ENCODE measurements at regions not wholly inside any gene's neighbourhood (a gene's known extent, or its start where the extent isn't known, plus 50 kb on each side); places are given as distances from the start of the nearest gene placed in this dataset.

DNA sequence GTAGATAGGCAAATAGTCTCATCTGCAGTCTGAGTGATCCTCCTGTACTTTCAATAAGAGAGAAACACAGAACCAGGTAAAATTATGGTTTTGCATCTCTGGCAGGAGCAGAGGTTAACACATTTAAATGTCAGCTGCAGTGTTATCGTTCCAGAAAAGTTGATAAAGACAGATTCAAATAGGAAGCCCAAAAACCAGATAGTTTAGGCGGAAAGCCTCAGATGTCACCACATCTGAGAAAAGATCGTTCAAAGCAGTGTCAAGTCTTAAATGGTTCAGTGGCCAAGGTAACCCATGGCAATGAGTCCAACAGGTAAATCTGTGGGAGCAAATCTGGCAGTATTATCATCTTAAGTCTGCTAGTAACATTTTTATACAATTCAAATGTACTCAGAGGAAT is 542.1 kb upstream of the MEF2C start:
- Histone ChIP-seq H3K27ac (replicated peaks in 1 of 4) (no peak overlapping the region), H3K9me3 (no peaks in the 10 kb centered on the region), H3K36me3 (no peaks in the 10 kb centered on the region), H3K27me3 (no peaks in the 10 kb centered on the region), H3K4me3 (no peak overlapping the region), H3K4me1 (no peaks in the 10 kb centered on the region)
- TF ChIP-seq POLR2AphosphoS5 (IDR thresholded peaks at IDR 0.05) (no peak), EP300 (IDR thresholded peaks at IDR 0.05) (no peak), POLR2A (IDR thresholded peaks at IDR 0.05; ENCODE audit: low read depth) (no peak)
- TF ChIP-seq, protein P1, sequence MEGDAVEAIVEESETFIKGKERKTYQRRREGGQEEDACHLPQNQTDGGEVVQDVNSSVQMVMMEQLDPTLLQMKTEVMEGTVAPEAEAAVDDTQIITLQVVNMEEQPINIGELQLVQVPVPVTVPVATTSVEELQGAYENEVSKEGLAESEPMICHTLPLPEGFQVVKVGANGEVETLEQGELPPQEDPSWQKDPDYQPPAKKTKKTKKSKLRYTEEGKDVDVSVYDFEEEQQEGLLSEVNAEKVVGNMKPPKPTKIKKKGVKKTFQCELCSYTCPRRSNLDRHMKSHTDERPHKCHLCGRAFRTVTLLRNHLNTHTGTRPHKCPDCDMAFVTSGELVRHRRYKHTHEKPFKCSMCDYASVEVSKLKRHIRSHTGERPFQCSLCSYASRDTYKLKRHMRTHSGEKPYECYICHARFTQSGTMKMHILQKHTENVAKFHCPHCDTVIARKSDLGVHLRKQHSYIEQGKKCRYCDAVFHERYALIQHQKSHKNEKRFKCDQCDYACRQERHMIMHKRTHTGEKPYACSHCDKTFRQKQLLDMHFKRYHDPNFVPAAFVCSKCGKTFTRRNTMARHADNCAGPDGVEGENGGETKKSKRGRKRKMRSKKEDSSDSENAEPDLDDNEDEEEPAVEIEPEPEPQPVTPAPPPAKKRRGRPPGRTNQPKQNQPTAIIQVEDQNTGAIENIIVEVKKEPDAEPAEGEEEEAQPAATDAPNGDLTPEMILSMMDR (IDR thresholded peaks at IDR 0.05): no peak
- no peak for DNase-seq (ENCODE audit: extremely low spot score)
- WGBS: 92% methylated on average over 3 of the region's 3 CpGs
- intact Hi-C loops (cut with DNase I): no loop called here

DNA sequence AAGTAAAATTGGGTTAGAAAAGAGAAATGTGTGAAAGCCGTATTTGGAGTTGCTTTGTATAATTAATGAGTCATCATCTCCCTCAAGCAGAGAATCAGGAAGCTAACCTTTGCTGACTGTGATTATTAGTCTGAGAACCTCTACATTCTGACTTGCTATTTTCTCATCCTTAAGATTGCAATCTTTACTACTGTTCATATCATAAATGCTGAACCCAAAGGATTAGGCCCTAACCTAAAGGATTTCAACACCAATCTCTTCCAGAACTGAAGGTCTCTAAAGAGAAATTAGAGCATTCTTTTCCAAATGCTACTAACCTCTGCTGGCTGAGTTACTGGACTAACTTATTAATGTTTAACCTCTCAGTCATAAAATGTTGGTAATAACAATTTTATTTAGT is 538.1 kb upstream of the MEF2C start:
- Histone ChIP-seq H3K27ac (replicated peaks in 1 of 4) (no peak overlapping the region), H3K4me3 (no peak overlapping the region), H3K9me3 (no peaks in the 10 kb centered on the region), H3K27me3 (no peaks in the 10 kb centered on the region), H3K4me1 (no peaks in the 10 kb centered on the region), H3K36me3 (no peaks in the 10 kb centered on the region)
- DNase-seq (ENCODE audit: extremely low spot score): no peak
- intact Hi-C loops (cut with DNase I): no loop called here
- TF ChIP-seq POLR2A (IDR thresholded peaks at IDR 0.05; ENCODE audit: low read depth) (no peak), POLR2AphosphoS5 (IDR thresholded peaks at IDR 0.05) (no peak), EP300 (IDR thresholded peaks at IDR 0.05) (no peak)
- TF ChIP-seq, protein P1 (IDR thresholded peaks at IDR 0.05): no peak
- 30% methylated on average over 1 of the region's 1 CpG for WGBS

DNA sequence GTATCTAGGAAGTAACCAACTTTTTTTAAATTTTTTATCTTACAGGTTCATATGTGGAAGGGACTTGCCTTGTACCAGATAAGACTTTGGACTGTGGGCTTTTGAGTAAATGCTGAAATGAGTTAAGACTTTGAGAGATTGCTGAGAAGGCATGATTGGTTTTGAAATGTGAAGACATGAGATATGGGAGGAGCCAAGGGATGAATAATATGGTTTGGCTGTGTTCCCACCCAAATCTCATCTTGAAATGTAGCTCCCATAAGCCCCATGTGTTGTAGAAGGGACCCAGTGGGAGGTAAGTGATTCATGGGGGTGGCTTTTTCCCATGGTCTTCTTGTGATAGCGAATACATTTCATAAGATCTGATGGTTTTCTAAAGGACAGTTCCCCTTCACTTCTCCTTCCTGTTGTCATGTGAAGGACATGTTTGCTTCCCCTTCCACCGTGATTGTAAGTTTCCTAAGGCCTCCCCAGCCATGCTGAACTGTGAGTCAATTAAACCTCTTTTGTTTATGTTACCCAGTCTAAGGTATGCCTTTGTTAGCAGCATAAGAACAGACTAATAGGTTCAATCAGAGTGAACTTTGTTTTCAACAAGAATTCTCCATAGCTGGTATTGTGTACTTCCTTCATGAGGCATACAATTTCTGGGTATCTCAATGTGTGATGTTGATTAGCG is 535.6 kb upstream of the MEF2C start:
- H3K4me1 ChIP-seq: no peaks in the 10 kb centered on the region

DNA sequence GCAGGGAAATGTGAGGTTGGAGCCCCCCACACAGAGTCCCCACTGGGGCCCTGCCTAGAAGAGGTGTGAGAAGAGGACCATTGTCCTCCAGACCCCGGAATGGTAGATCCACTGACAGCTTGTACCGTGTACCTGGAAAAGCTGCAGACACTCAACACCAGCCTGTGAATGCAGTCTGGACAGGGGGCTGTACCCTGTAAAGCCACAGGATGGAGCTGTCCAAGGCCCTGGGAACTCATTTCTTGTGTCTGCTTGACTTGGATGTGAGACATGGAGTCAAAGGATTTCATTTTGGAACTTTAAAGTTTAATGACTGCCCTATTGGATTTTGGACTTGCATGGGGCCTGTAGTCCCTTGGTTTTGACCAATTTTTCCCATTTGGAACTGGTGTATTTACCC is 535.0 kb upstream of the MEF2C start:
- 100% methylated on average over 2 of the region's 2 CpGs for WGBS
- TF ChIP-seq EP300 (IDR thresholded peaks at IDR 0.05) (no peak), POLR2A (IDR thresholded peaks at IDR 0.05; ENCODE audit: low read depth) (no peak), POLR2AphosphoS5 (IDR thresholded peaks at IDR 0.05) (no peak)
- TF ChIP-seq, protein P1 (IDR thresholded peaks at IDR 0.05): no peak
- intact Hi-C loops (cut with DNase I): no loop called here
- no peaks in the 10 kb centered on the region for H3K36me3 ChIP-seq
- H3K27me3 ChIP-seq: no peaks in the 10 kb centered on the region
- no peaks in the 10 kb centered on the region for H3K9me3 ChIP-seq
- H3K4me3 ChIP-seq: no peak overlapping the region
- no peak for DNase-seq (ENCODE audit: extremely low spot score)
- no peaks in the 10 kb centered on the region for H3K4me1 ChIP-seq
- no peak overlapping the region for H3K27ac ChIP-seq (replicated peaks in 1 of 4)

More for the DNA sequence above, 535.6 kb upstream of the MEF2C start:
- no peak for DNase-seq (ENCODE audit: extremely low spot score)
- H3K4me3 ChIP-seq: no peak overlapping the region
- no peaks in the 10 kb centered on the region for H3K36me3 ChIP-seq
- intact Hi-C loops (cut with DNase I): no loop called here
- no peak for TF ChIP-seq POLR2A (IDR thresholded peaks at IDR 0.05; ENCODE audit: low read depth)
- no peak for TF ChIP-seq POLR2AphosphoS5 (IDR thresholded peaks at IDR 0.05)
- TF ChIP-seq, protein P1 (IDR thresholded peaks at IDR 0.05): no peak
- no peak for TF ChIP-seq EP300 (IDR thresholded peaks at IDR 0.05)
- no peak overlapping the region for H3K27ac ChIP-seq (replicated peaks in 1 of 4)
- WGBS: 81% methylated on average over 3 of the region's 3 CpGs
- H3K27me3 ChIP-seq: no peaks in the 10 kb centered on the region
- H3K9me3 ChIP-seq: no peaks in the 10 kb centered on the region

DNA sequence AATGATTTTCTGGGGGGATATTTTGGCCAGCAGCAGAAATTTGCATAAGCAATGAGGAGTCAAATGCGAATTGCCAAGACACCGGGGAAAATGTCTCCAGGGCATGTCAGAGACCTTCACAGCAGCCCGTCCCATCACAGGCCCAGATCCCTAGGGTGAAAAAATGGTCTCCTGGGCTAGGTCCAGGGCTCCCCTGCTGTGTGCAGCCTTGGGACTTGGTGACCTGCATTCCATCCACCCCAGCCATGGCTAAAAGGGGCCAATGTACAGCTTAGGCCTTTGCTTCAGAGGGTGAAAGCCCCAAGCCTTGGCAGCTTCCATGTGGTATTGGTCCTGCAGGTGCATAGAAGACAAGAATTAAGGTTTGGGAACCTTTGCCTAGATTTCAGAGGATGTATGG is 534.5 kb upstream of the MEF2C start:
- no peaks in the 10 kb centered on the region for H3K36me3 ChIP-seq
- intact Hi-C loops (cut with DNase I): no loop called here
- no peaks in the 10 kb centered on the region for H3K9me3 ChIP-seq
- no peaks in the 10 kb centered on the region for H3K27me3 ChIP-seq
- 97% methylated on average over 3 of the region's 3 CpGs for WGBS
- H3K4me3 ChIP-seq: no peak overlapping the region
- H3K4me1 ChIP-seq: no peaks in the 10 kb centered on the region
- TF ChIP-seq POLR2A (IDR thresholded peaks at IDR 0.05; ENCODE audit: low read depth): no peak
- TF ChIP-seq POLR2AphosphoS5 (IDR thresholded peaks at IDR 0.05): no peak
- H3K27ac ChIP-seq (replicated peaks in 1 of 4): no peak overlapping the region
- no peak for DNase-seq (ENCODE audit: extremely low spot score)

Data from esophagus muscularis mucosa (tissue), 4 donors.